ENCODE measurements at regions not wholly inside any gene's neighbourhood (a gene's known extent, or its start where the extent isn't known, plus 50 kb on each side); places are given as distances from the start of the nearest gene placed in this dataset.
A peak's percentile ranks its signal among the peaks of the same experiment; 100 is the strongest.

DNA sequence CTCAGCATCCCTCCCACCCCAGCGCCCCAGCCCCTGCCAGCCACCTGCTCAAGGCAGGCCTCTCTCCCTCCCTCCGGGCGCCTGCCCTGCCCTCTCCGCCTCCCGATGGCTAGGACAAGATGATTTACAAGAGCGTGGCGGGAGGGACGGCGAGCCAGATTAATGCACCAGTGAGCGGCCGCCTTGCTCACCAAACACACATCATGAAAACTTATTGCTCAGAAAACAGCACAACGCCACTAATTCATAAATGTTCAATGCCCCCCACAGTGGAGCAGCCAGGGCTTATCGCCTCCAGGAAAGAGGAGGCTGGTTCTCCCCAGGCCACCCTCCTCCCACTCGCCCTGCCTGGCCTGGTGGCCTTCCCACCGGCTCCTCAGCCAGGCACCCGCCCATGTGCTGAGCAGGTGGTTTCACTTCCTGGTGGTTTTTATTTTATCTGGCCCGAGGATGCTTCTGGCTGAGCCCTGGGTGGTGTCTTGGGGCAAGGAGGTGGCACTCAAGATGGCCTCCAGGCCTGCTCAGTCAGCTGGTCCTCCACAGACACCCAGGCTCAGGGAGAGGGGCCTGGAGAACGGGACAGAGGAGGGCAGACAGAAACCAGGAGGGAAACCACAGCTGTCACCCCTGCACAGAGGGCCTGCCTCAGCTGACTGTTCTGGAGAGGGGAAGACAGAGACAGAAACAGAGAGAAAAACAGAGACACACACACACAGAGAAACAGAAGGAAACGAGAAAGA, 284.9 kb downstream of the UACA start (continued):
- peak; percentile 33 for TF ChIP-seq RUNX3 (IDR thresholded peaks at IDR 0.05; ENCODE audit: low read length)
- TF ChIP-seq TCF12 (IDR thresholded peaks at IDR 0.05; ENCODE audit: low read depth, low read length): 0 out of 2 replicates have a peak, but pooled peaks have one; percentile 3
- no peak for TF ChIP-seq FOXK2 (IDR thresholded peaks at IDR 0.05)
- no peak for TF ChIP-seq NFYB (IDR thresholded peaks at IDR 0.05; ENCODE audit: insufficient read depth, low read depth, low read length)
- no peak for TF ChIP-seq RB1 (IDR thresholded peaks at IDR 0.05; ENCODE audit: borderline replicate concordance)
- TF ChIP-seq ASH2L (IDR thresholded peaks at IDR 0.05; ENCODE audit: borderline replicate concordance, low read depth): no peak
- TF ChIP-seq USF1 (IDR thresholded peaks at IDR 0.05; ENCODE audit: borderline replicate concordance, extremely low read length, insufficient read depth, low read depth, low read length): no peak
- TF ChIP-seq, protein P1, sequence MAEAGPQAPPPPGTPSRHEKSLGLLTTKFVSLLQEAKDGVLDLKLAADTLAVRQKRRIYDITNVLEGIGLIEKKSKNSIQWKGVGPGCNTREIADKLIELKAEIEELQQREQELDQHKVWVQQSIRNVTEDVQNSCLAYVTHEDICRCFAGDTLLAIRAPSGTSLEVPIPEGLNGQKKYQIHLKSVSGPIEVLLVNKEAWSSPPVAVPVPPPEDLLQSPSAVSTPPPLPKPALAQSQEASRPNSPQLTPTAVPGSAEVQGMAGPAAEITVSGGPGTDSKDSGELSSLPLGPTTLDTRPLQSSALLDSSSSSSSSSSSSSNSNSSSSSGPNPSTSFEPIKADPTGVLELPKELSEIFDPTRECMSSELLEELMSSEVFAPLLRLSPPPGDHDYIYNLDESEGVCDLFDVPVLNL (IDR thresholded peaks at IDR 0.05; ENCODE audit: low read depth, low read length): no peak
- peak; percentile 86 for TF ChIP-seq SPI1 (IDR thresholded peaks at IDR 0.05; ENCODE audit: borderline replicate concordance, insufficient read depth, low read depth, low read length)
- TF ChIP-seq NFIC (IDR thresholded peaks at IDR 0.05; ENCODE audit: low read depth, low read length): no peak
- TF ChIP-seq, protein P2, sequence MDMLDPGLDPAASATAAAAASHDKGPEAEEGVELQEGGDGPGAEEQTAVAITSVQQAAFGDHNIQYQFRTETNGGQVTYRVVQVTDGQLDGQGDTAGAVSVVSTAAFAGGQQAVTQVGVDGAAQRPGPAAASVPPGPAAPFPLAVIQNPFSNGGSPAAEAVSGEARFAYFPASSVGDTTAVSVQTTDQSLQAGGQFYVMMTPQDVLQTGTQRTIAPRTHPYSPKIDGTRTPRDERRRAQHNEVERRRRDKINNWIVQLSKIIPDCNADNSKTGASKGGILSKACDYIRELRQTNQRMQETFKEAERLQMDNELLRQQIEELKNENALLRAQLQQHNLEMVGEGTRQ (IDR thresholded peaks at IDR 0.05; ENCODE audit: borderline replicate concordance, low read depth, low read length): no peak
- TF ChIP-seq FOS (IDR thresholded peaks at IDR 0.05; ENCODE audit: borderline replicate concordance, extremely low read depth, insufficient read length): no peak
- peak in 1 of 2 experiments; percentile 27; a peak in 1 of 4 replicates for TF ChIP-seq BHLHE40 (IDR thresholded peaks at IDR 0.05; ENCODE audit: borderline replicate concordance in 1 of 2, low read depth in 2 of 2, low read length in 1 of 2)
- TF ChIP-seq ZNF217 (IDR thresholded peaks at IDR 0.05): no peak
- TF ChIP-seq TAF1 (IDR thresholded peaks at IDR 0.05; ENCODE audit: borderline replicate concordance, low read depth, low read length): no peak
- TF ChIP-seq REST (IDR thresholded peaks at IDR 0.05; ENCODE audit: low read depth, low read length): no peak
- peak; percentile 32; the same call in 1 of the 2 replicates for TF ChIP-seq EED (IDR thresholded peaks at IDR 0.05; ENCODE audit: low read depth)
- no peak for TF ChIP-seq SKIL (IDR thresholded peaks at IDR 0.05; ENCODE audit: low read depth, poor library complexity, severe bottlenecking)
- TF ChIP-seq PML (IDR thresholded peaks at IDR 0.05; ENCODE audit: low read length): no peak
